Activated CD4-positive, alpha-beta T cell treated with anti-CD3 and anti-CD28 coated beads, Interleukin-2, amount 10 ng/mL, durations not matched to agents 7 days and 5 days (primary cell): ENCODE measurements at regions not wholly inside any gene's neighbourhood (a gene's known extent, or its start where the extent isn't known, plus 50 kb on each side); places are given as distances from the start of the nearest gene placed in this dataset.

ENCODE experiments used
- CTCF ChIA-PET: fragments of 350-600 bp; sonication (Branson Sonifier 250); formaldehyde crosslinking; loops from one replicate; lab custom pipeline; 2021; ENCODE audit warnings: antibody characterized with exemption; lab: Charles Lee
- POLR2A ChIA-PET: fragments of 350-600 bp; sonication (Branson Sonifier 250); formaldehyde crosslinking; loops from one replicate; lab custom pipeline; 2021; ENCODE audit warnings: antibody characterized with exemption; lab: Charles Lee
- DNase-seq: peaks from one replicate; pipeline ENCODE4 v3.0.0-alpha.2; 2020
- H3K27ac Mint-ChIP-seq: one replicate; pipeline ENCODE4 v1.8.0; 2021; ENCODE audit warnings: mild to moderate bottlenecking, moderate library complexity, mixed read lengths
- H3K27me3 Mint-ChIP-seq: one replicate; pipeline ENCODE4 v1.8.0; 2021; ENCODE audit warnings: mixed read lengths
- H3K36me3 Mint-ChIP-seq: one replicate; pipeline ENCODE4 v1.8.0; 2021; ENCODE audit warnings: low read depth, mixed read lengths
- H3K4me1 Mint-ChIP-seq: one replicate; pipeline ENCODE4 v1.8.0; 2021; ENCODE audit warnings: mixed read lengths
- H3K4me3 Mint-ChIP-seq: one replicate; pipeline ENCODE4 v1.8.0; 2021; ENCODE audit warnings: mild to moderate bottlenecking, moderate library complexity, mixed read lengths
- H3K9me3 Mint-ChIP-seq: one replicate; pipeline ENCODE4 v1.8.0; 2021; ENCODE audit warnings: mixed read lengths

GRCh38 chr13:58528351-58528750 is 896.8 kb downstream of the PCDH17 start:
- H3K27me3 Mint-ChIP-seq, result no peaks in the 10 kb centered on the region
- H3K36me3 Mint-ChIP-seq, result no peaks in the 10 kb centered on the region
- H3K27ac Mint-ChIP-seq, result no peak overlapping the region
- peaks cover 3% of the 10 kb centered on the region for H3K9me3 Mint-ChIP-seq
- DNase-seq, result no peak
- POLR2A ChIA-PET, result no interaction called here
- no peak overlapping the region for H3K4me3 Mint-ChIP-seq
- no peaks in the 10 kb centered on the region for H3K4me1 Mint-ChIP-seq
- CTCF ChIA-PET, result interaction anchor here (0.7 kb wide), 1 partner anchor 18 kb away, joined by 5 read pairs; no protein-coding TSS in a partner anchor

GRCh38 chr13:58531614-58532013 is 900.1 kb downstream of the PCDH17 start:
- Mint-ChIP-seq H3K27me3 (no peaks in the 10 kb centered on the region), H3K27ac (no peak overlapping the region), H3K4me3 (no peak overlapping the region), H3K9me3 (no peaks in the 10 kb centered on the region), H3K4me1 (no peaks in the 10 kb centered on the region), H3K36me3 (no peaks in the 10 kb centered on the region)
- ChIA-PET POLR2A (no interaction called here), CTCF (no interaction called here)
- no peak for DNase-seq

GRCh38 chr13:58542530-58542929 is 911.0 kb downstream of the PCDH17 start:
- ChIA-PET CTCF (no interaction called here), POLR2A (no interaction called here)
- H3K9me3 Mint-ChIP-seq, result peaks cover 9% of the 10 kb centered on the region
- no peaks in the 10 kb centered on the region for H3K4me1 Mint-ChIP-seq
- no peak for DNase-seq
- H3K27me3 Mint-ChIP-seq, result no peaks in the 10 kb centered on the region
- H3K27ac Mint-ChIP-seq, result no peak overlapping the region
- H3K36me3 Mint-ChIP-seq, result no peaks in the 10 kb centered on the region
- H3K4me3 Mint-ChIP-seq, result no peak overlapping the region

GRCh38 chr13:58547419-58547818 is 915.9 kb downstream of the PCDH17 start:
- no peaks in the 10 kb centered on the region for H3K4me1 Mint-ChIP-seq
- H3K4me3 Mint-ChIP-seq, result no peak overlapping the region
- H3K9me3 Mint-ChIP-seq, result no peaks in the 10 kb centered on the region
- H3K36me3 Mint-ChIP-seq, result no peaks in the 10 kb centered on the region
- no peak for DNase-seq
- H3K27ac Mint-ChIP-seq, result no peak overlapping the region
- ChIA-PET POLR2A (no interaction called here), CTCF (no interaction called here)
- no peaks in the 10 kb centered on the region for H3K27me3 Mint-ChIP-seq

- Mint-ChIP-seq H3K36me3 (no peaks in the 10 kb centered on the region), H3K9me3 (peaks cover 2% of the 10 kb centered on the region), H3K4me1 (no peaks in the 10 kb centered on the region), H3K27me3 (no peaks in the 10 kb centered on the region), H3K27ac (no peak overlapping the region), H3K4me3 (no peak overlapping the region)
- no peak for DNase-seq
- POLR2A ChIA-PET, result no interaction called here
- CTCF ChIA-PET, result no interaction called here
Measured at GRCh38 chr13:58566176-58566575, 934.6 kb downstream of the PCDH17 start.

- ChIA-PET CTCF (interaction anchor here (0.7 kb wide), 1 partner anchor 71 kb away, joined by 3 read pairs; no protein-coding TSS in a partner anchor), POLR2A (no interaction called here)
- H3K27me3 Mint-ChIP-seq, result no peaks in the 10 kb centered on the region
- no peak overlapping the region for H3K4me3 Mint-ChIP-seq
- no peak overlapping the region for H3K27ac Mint-ChIP-seq
- no peak for DNase-seq
- H3K36me3 Mint-ChIP-seq, result no peaks in the 10 kb centered on the region
- no peaks in the 10 kb centered on the region for H3K4me1 Mint-ChIP-seq
- H3K9me3 Mint-ChIP-seq, result peaks cover 24% of the 10 kb centered on the region
Measured at GRCh38 chr13:58573743-58574142, 942.2 kb downstream of the PCDH17 start.

- H3K36me3 Mint-ChIP-seq, result no peaks in the 10 kb centered on the region
- no peak for DNase-seq
- H3K27me3 Mint-ChIP-seq, result no peaks in the 10 kb centered on the region
- no peak overlapping the region for H3K4me3 Mint-ChIP-seq
- POLR2A ChIA-PET, result no interaction called here
- no peaks in the 10 kb centered on the region for H3K4me1 Mint-ChIP-seq
- H3K9me3 Mint-ChIP-seq, result peaks cover 24% of the 10 kb centered on the region
- CTCF ChIA-PET, result interaction anchor here (0.6 kb wide), 1 partner anchor 700 kb away, joined by 3 read pairs; no protein-coding TSS in a partner anchor
- H3K27ac Mint-ChIP-seq, result no peak overlapping the region
Measured at GRCh38 chr13:58574791-58575190, 943.2 kb downstream of the PCDH17 start.

GRCh38 chr13:58579468-58579867 is 947.9 kb downstream of the PCDH17 start:
- Mint-ChIP-seq H3K4me1 (no peaks in the 10 kb centered on the region), H3K4me3 (no peak overlapping the region), H3K27me3 (no peaks in the 10 kb centered on the region), H3K36me3 (no peaks in the 10 kb centered on the region), H3K9me3 (peaks cover 15% of the 10 kb centered on the region), H3K27ac (no peak overlapping the region)
- ChIA-PET POLR2A (no interaction called here), CTCF (no interaction called here)
- DNase-seq, result no peak

- POLR2A ChIA-PET, result no interaction called here
- H3K9me3 Mint-ChIP-seq, result no peaks in the 10 kb centered on the region
- no peak for DNase-seq
- CTCF ChIA-PET, result no interaction called here
- no peak overlapping the region for H3K27ac Mint-ChIP-seq
- no peak overlapping the region for H3K4me3 Mint-ChIP-seq
- no peaks in the 10 kb centered on the region for H3K4me1 Mint-ChIP-seq
- no peaks in the 10 kb centered on the region for H3K36me3 Mint-ChIP-seq
- H3K27me3 Mint-ChIP-seq, result no peaks in the 10 kb centered on the region
Measured at GRCh38 chr13:58583966-58584365, 952.4 kb downstream of the PCDH17 start.

GRCh38 chr13:58584610-58585009 is 953.1 kb downstream of the PCDH17 start:
- no peaks in the 10 kb centered on the region for H3K27me3 Mint-ChIP-seq
- CTCF ChIA-PET, result no interaction called here
- H3K9me3 Mint-ChIP-seq, result no peaks in the 10 kb centered on the region
- H3K27ac Mint-ChIP-seq, result no peak overlapping the region
- POLR2A ChIA-PET, result no interaction called here
- no peak overlapping the region for H3K4me3 Mint-ChIP-seq
- H3K36me3 Mint-ChIP-seq, result no peaks in the 10 kb centered on the region
- H3K4me1 Mint-ChIP-seq, result no peaks in the 10 kb centered on the region
- no peak for DNase-seq

GRCh38 chr13:58587183-58587582 is 955.6 kb downstream of the PCDH17 start:
- POLR2A ChIA-PET, result no interaction called here
- no peaks in the 10 kb centered on the region for H3K9me3 Mint-ChIP-seq
- H3K4me3 Mint-ChIP-seq, result no peak overlapping the region
- CTCF ChIA-PET, result no interaction called here
- H3K27ac Mint-ChIP-seq, result no peak overlapping the region
- no peaks in the 10 kb centered on the region for H3K27me3 Mint-ChIP-seq
- no peaks in the 10 kb centered on the region for H3K36me3 Mint-ChIP-seq
- DNase-seq, result no peak
- H3K4me1 Mint-ChIP-seq, result no peaks in the 10 kb centered on the region

- CTCF ChIA-PET, result no interaction called here
- H3K4me1 Mint-ChIP-seq, result no peaks in the 10 kb centered on the region
- no peaks in the 10 kb centered on the region for H3K36me3 Mint-ChIP-seq
- POLR2A ChIA-PET, result no interaction called here
- no peak for DNase-seq
- no peak overlapping the region for H3K4me3 Mint-ChIP-seq
- H3K27me3 Mint-ChIP-seq, result no peaks in the 10 kb centered on the region
- no peaks in the 10 kb centered on the region for H3K9me3 Mint-ChIP-seq
- H3K27ac Mint-ChIP-seq, result no peak overlapping the region
Measured at GRCh38 chr13:58592052-58592451, 960.5 kb downstream of the PCDH17 start.

GRCh38 chr13:58592786-58593185 is 961.2 kb downstream of the PCDH17 start:
- no peaks in the 10 kb centered on the region for H3K36me3 Mint-ChIP-seq
- CTCF ChIA-PET, result no interaction called here
- H3K27me3 Mint-ChIP-seq, result no peaks in the 10 kb centered on the region
- H3K4me3 Mint-ChIP-seq, result no peak overlapping the region
- H3K9me3 Mint-ChIP-seq, result no peaks in the 10 kb centered on the region
- POLR2A ChIA-PET, result no interaction called here
- DNase-seq, result no peak
- H3K27ac Mint-ChIP-seq, result no peak overlapping the region
- no peaks in the 10 kb centered on the region for H3K4me1 Mint-ChIP-seq

GRCh38 chr13:58594747-58595600 is 963.4 kb downstream of the PCDH17 start:
- Mint-ChIP-seq H3K9me3 (no peaks in the 10 kb centered on the region), H3K36me3 (no peaks in the 10 kb centered on the region), H3K4me1 (no peaks in the 10 kb centered on the region), H3K27ac (no peak overlapping the region), H3K27me3 (no peaks in the 10 kb centered on the region), H3K4me3 (no peak overlapping the region)
- ChIA-PET POLR2A (no interaction called here), CTCF (no interaction called here)
- DNase-seq, result no peak
